ENCODE measurements at regions not wholly inside any gene's neighbourhood (a gene's known extent, or its start where the extent isn't known, plus 50 kb on each side); places are given as distances from the start of the nearest gene placed in this dataset.

- H3K27ac Mint-ChIP-seq, result no peak overlapping the region
- intact Hi-C loops (cut with micrococcal nuclease), result no loop called here
- H3K4me1 Mint-ChIP-seq (ENCODE audit: low read depth), result no peaks in the 10 kb centered on the region
- no peaks in the 10 kb centered on the region for H3K36me3 Mint-ChIP-seq (ENCODE audit: low read depth)
- H3K4me3 Mint-ChIP-seq, result no peak overlapping the region
- CTCF ChIA-PET, result no interaction called here
- H3K9me3 Mint-ChIP-seq, result no peaks in the 10 kb centered on the region
- DNase-seq, result no peak
- peaks cover 7% of the 10 kb centered on the region for H3K27me3 Mint-ChIP-seq (ENCODE audit: low read depth)
Measured at GRCh38 chr2:220653776-220654175, 918.3 kb downstream of the EPHA4 start.

GRCh38 chr2:220654322-220654721 lies 917.8 kb downstream of the EPHA4 start:
- H3K27ac Mint-ChIP-seq, result no peak overlapping the region
- no peaks in the 10 kb centered on the region for H3K36me3 Mint-ChIP-seq (ENCODE audit: low read depth)
- no peaks in the 10 kb centered on the region for H3K9me3 Mint-ChIP-seq
- CTCF ChIA-PET, result no interaction called here
- H3K4me1 Mint-ChIP-seq (ENCODE audit: low read depth), result no peaks in the 10 kb centered on the region
- intact Hi-C loops (cut with micrococcal nuclease), result no loop called here
- peaks cover 7% of the 10 kb centered on the region for H3K27me3 Mint-ChIP-seq (ENCODE audit: low read depth)
- DNase-seq, result no peak
- no peak overlapping the region for H3K4me3 Mint-ChIP-seq

GRCh38 chr2:220660277-220661145 lies 911.6 kb downstream of the EPHA4 start:
- DNase-seq, result no peak
- H3K27ac Mint-ChIP-seq, result no peak overlapping the region
- H3K27me3 Mint-ChIP-seq (ENCODE audit: low read depth), result peaks cover 4% of the 10 kb centered on the region
- H3K4me3 Mint-ChIP-seq, result no peak overlapping the region
- no peaks in the 10 kb centered on the region for H3K36me3 Mint-ChIP-seq (ENCODE audit: low read depth)
- intact Hi-C loops (cut with micrococcal nuclease), result no loop called here
- H3K4me1 Mint-ChIP-seq (ENCODE audit: low read depth), result no peaks in the 10 kb centered on the region
- CTCF ChIA-PET, result no interaction called here
- no peaks in the 10 kb centered on the region for H3K9me3 Mint-ChIP-seq

- Mint-ChIP-seq H3K4me3 (no peak overlapping the region), H3K36me3 (ENCODE audit: low read depth) (no peaks in the 10 kb centered on the region), H3K4me1 (ENCODE audit: low read depth) (no peaks in the 10 kb centered on the region), H3K27me3 (ENCODE audit: low read depth) (peaks cover 4% of the 10 kb centered on the region), H3K27ac (no peak overlapping the region), H3K9me3 (no peaks in the 10 kb centered on the region)
- no peak for DNase-seq
- intact Hi-C loops (cut with micrococcal nuclease), result no loop called here
- CTCF ChIA-PET, result no interaction called here
Measured at GRCh38 chr2:220662431-220662830, 909.7 kb downstream of the EPHA4 start.

- H3K4me1 Mint-ChIP-seq (ENCODE audit: low read depth), result no peaks in the 10 kb centered on the region
- intact Hi-C loops (cut with micrococcal nuclease), result no loop called here
- no peak overlapping the region for H3K27ac Mint-ChIP-seq
- no peaks in the 10 kb centered on the region for H3K36me3 Mint-ChIP-seq (ENCODE audit: low read depth)
- no peak for DNase-seq
- no peaks in the 10 kb centered on the region for H3K9me3 Mint-ChIP-seq
- no peaks in the 10 kb centered on the region for H3K27me3 Mint-ChIP-seq (ENCODE audit: low read depth)
- CTCF ChIA-PET, result no interaction called here
- H3K4me3 Mint-ChIP-seq, result no peak overlapping the region
Measured at GRCh38 chr2:220663065-220663464, 909.0 kb downstream of the EPHA4 start.

- H3K27ac Mint-ChIP-seq, result no peak overlapping the region
- no peaks in the 10 kb centered on the region for H3K4me1 Mint-ChIP-seq (ENCODE audit: low read depth)
- CTCF ChIA-PET, result no interaction called here
- H3K9me3 Mint-ChIP-seq, result no peaks in the 10 kb centered on the region
- no peak overlapping the region for H3K4me3 Mint-ChIP-seq
- intact Hi-C loops (cut with micrococcal nuclease), result no loop called here
- H3K27me3 Mint-ChIP-seq (ENCODE audit: low read depth), result peaks cover 1% of the 10 kb centered on the region
- H3K36me3 Mint-ChIP-seq (ENCODE audit: low read depth), result no peaks in the 10 kb centered on the region
- DNase-seq, result no peak
Measured at GRCh38 chr2:220664272-220665107, 907.6 kb downstream of the EPHA4 start.

- CTCF ChIA-PET, result no interaction called here
- H3K36me3 Mint-ChIP-seq (ENCODE audit: low read depth), result no peaks in the 10 kb centered on the region
- intact Hi-C loops (cut with micrococcal nuclease), result no loop called here
- H3K4me3 Mint-ChIP-seq, result no peak overlapping the region
- no peaks in the 10 kb centered on the region for H3K4me1 Mint-ChIP-seq (ENCODE audit: low read depth)
- H3K9me3 Mint-ChIP-seq, result no peaks in the 10 kb centered on the region
- peaks cover 3% of the 10 kb centered on the region for H3K27me3 Mint-ChIP-seq (ENCODE audit: low read depth)
- H3K27ac Mint-ChIP-seq, result no peak overlapping the region
- no peak for DNase-seq
Measured at GRCh38 chr2:220665108-220665471, 907.0 kb downstream of the EPHA4 start.

- intact Hi-C loops (cut with micrococcal nuclease), result no loop called here
- CTCF ChIA-PET, result no interaction called here
Measured at GRCh38 chr2:220669324-220669723, 902.8 kb downstream of the EPHA4 start.

GRCh38 chr2:220670511-220670910 lies 901.6 kb downstream of the EPHA4 start:
- no peak overlapping the region for H3K4me3 Mint-ChIP-seq
- H3K27ac Mint-ChIP-seq, result no peak overlapping the region
- H3K36me3 Mint-ChIP-seq (ENCODE audit: low read depth), result no peaks in the 10 kb centered on the region
- DNase-seq, result no peak
- no peaks in the 10 kb centered on the region for H3K9me3 Mint-ChIP-seq
- H3K27me3 Mint-ChIP-seq (ENCODE audit: low read depth), result peaks cover 3% of the 10 kb centered on the region
- CTCF ChIA-PET, result no interaction called here
- no peaks in the 10 kb centered on the region for H3K4me1 Mint-ChIP-seq (ENCODE audit: low read depth)
- intact Hi-C loops (cut with micrococcal nuclease), result no loop called here

More at GRCh38 chr2:220669324-220669723, 902.8 kb downstream of the EPHA4 start:
- Mint-ChIP-seq H3K4me1 (ENCODE audit: low read depth) (no peaks in the 10 kb centered on the region), H3K36me3 (ENCODE audit: low read depth) (no peaks in the 10 kb centered on the region), H3K27ac (no peak overlapping the region), H3K9me3 (no peaks in the 10 kb centered on the region), H3K27me3 (ENCODE audit: low read depth) (peaks cover 3% of the 10 kb centered on the region), H3K4me3 (no peak overlapping the region)
- DNase-seq, result no peak

GRCh38 chr2:220673151-220673874 lies 898.8 kb downstream of the EPHA4 start:
- DNase-seq, result no peak
- Mint-ChIP-seq H3K4me3 (no peak overlapping the region), H3K36me3 (ENCODE audit: low read depth) (no peaks in the 10 kb centered on the region), H3K9me3 (no peaks in the 10 kb centered on the region), H3K27me3 (ENCODE audit: low read depth) (peaks cover 3% of the 10 kb centered on the region), H3K4me1 (ENCODE audit: low read depth) (no peaks in the 10 kb centered on the region), H3K27ac (no peak overlapping the region)
- CTCF ChIA-PET, result no interaction called here
- intact Hi-C loops (cut with micrococcal nuclease), result no loop called here

- Mint-ChIP-seq H3K4me3 (no peak overlapping the region), H3K4me1 (ENCODE audit: low read depth) (no peaks in the 10 kb centered on the region), H3K27ac (no peak overlapping the region), H3K27me3 (ENCODE audit: low read depth) (peaks cover 3% of the 10 kb centered on the region), H3K36me3 (ENCODE audit: low read depth) (no peaks in the 10 kb centered on the region), H3K9me3 (no peaks in the 10 kb centered on the region)
- no peak for DNase-seq
- intact Hi-C loops (cut with micrococcal nuclease), result no loop called here
- CTCF ChIA-PET, result no interaction called here
Measured at GRCh38 chr2:220674033-220674432, 898.1 kb downstream of the EPHA4 start.

- H3K27ac Mint-ChIP-seq, result no peak overlapping the region
- intact Hi-C loops (cut with micrococcal nuclease), result no loop called here
- H3K27me3 Mint-ChIP-seq (ENCODE audit: low read depth), result no peaks in the 10 kb centered on the region
- no peaks in the 10 kb centered on the region for H3K36me3 Mint-ChIP-seq (ENCODE audit: low read depth)
- CTCF ChIA-PET, result interaction anchor here (0.7 kb wide), 1 partner anchor 11 kb away, joined by 3 read pairs; no protein-coding TSS in a partner anchor
- no peak for DNase-seq
- H3K9me3 Mint-ChIP-seq, result no peaks in the 10 kb centered on the region
- no peak overlapping the region for H3K4me3 Mint-ChIP-seq
- no peaks in the 10 kb centered on the region for H3K4me1 Mint-ChIP-seq (ENCODE audit: low read depth)
Measured at GRCh38 chr2:220676695-220677094, 895.4 kb downstream of the EPHA4 start.

Data from activated naive CD4-positive, alpha-beta T cell treated with anti-CD3 and anti-CD28 coated beads for 36 hours (primary cell).